B cell (primary cell): ENCODE measurements at regions not wholly inside any gene's neighbourhood (a gene's known extent, or its start where the extent isn't known, plus 50 kb on each side); places are given as distances from the start of the nearest gene placed in this dataset.

ENCODE experiments used
- ATAC-seq: fragments of 200-7000 bp; cut with Tn5 transposase; one replicate; pipeline ENCODE4 v1.10.0; 2021; ENCODE audit warnings: low read depth, mild to moderate bottlenecking, moderate number of reproducible peaks, moderate library complexity
- CTCF ChIA-PET: fragments of 350-600 bp; sonication (Branson Sonifier 250); formaldehyde crosslinking; loops from one replicate; lab custom pipeline; 2021; ENCODE audit warnings: antibody characterized with exemption, inconsistent platforms; lab: Charles Lee
- POLR2A ChIA-PET: fragments of 350-600 bp; sonication (Branson Sonifier 250); formaldehyde crosslinking; loops from one replicate; lab custom pipeline; 2021; ENCODE audit warnings: antibody characterized with exemption; lab: Charles Lee
- DNase-seq: peaks from one replicate; pipeline ENCODE4 v3.0.0; 2013
- H2AFZ ChIP-seq: 2 replicates; pipeline ENCODE4 v1.6.1; 2012; ENCODE audit warnings: mild to moderate bottlenecking, low read depth, low read length; ENCODE audit not compliant: insufficient read depth, poor library complexity, severe bottlenecking
- H3K27ac ChIP-seq, 2 donors: 1 replicate in 1 of 2; 2 replicates in 1 of 2; pipeline ENCODE4 v1.5.1; 2012 to 2013; ENCODE audit warnings: low read length in 2 of 2, mild to moderate bottlenecking in 2 of 2, moderate library complexity in 1 of 2
- H3K27me3 ChIP-seq, 4 experiments: fragments of 200-600 bp in 1 of 4; sonication (generic) in 1 of 4; replicated peaks in 1 of 4; 1 replicate in 2 of 4; 2 replicates in 2 of 4; pipeline versions ENCODE4 v1.6.1 to v1.7.0; 2013 to 2016; ENCODE audit warnings: low read length in 3 of 4, mild to moderate bottlenecking in 2 of 4, mixed read lengths in 1 of 4, moderate library complexity in 1 of 4; ENCODE audit not compliant: insufficient read depth in 4 of 4, control insufficient read depth in 3 of 4; ENCODE audit errors: control extremely low read depth in 1 of 4
- H3K36me3 ChIP-seq, 2 experiments: replicated peaks in 1 of 2; 1 replicate in 1 of 2; 2 replicates in 1 of 2; pipeline versions ENCODE4 v1.6.1 to v1.7.1; 2013; ENCODE audit warnings: low read length in 1 of 2; ENCODE audit not compliant: insufficient read depth in 2 of 2, control insufficient read depth in 1 of 2; ENCODE audit errors: control extremely low read depth in 1 of 2, extremely low read depth in 1 of 2
- H3K4me1 ChIP-seq, 2 donors: fragments of 200-600 bp in 1 of 2; sonication (generic) in 1 of 2; 1 replicate in 1 of 2; 2 replicates in 1 of 2; pipeline versions ENCODE4 v1.5.1 to v1.6.1; 2013 to 2017; ENCODE audit warnings: low read length in 2 of 2; ENCODE audit not compliant: control insufficient read depth in 2 of 2, insufficient read depth in 2 of 2
- H3K4me2 ChIP-seq: replicated peaks from 2 replicates; pipeline ENCODE3; 2012; ENCODE audit warnings: mild to moderate bottlenecking, low read depth, low read length; ENCODE audit not compliant: poor library complexity, severe bottlenecking
- H3K4me3 ChIP-seq, 5 experiments: fragments of 200-600 bp in 1 of 5; sonication (generic) in 1 of 5; 1 replicate in 3 of 5; 2 replicates in 2 of 5; pipeline versions ENCODE4 v1.5.1 to v1.7.0; 2011 to 2016; ENCODE audit warnings: low read length in 4 of 5, mild to moderate bottlenecking in 4 of 5, low read depth in 2 of 5, control low read depth in 1 of 5, moderate library complexity in 1 of 5; ENCODE audit not compliant: insufficient read depth in 1 of 5; ENCODE audit errors: control extremely low read depth in 1 of 5, extremely low read depth in 1 of 5
- H3K79me2 ChIP-seq: fragments of 200-600 bp; sonication (generic); one replicate; pipeline ENCODE4 v1.6.0; 2016; ENCODE audit warnings: low read length; ENCODE audit not compliant: control insufficient read depth, insufficient read depth
- H3K9ac ChIP-seq: fragments of 200-600 bp; sonication (generic); 2 replicates; pipeline ENCODE4 v1.6.1; 2017; ENCODE audit warnings: mild to moderate bottlenecking, low read length, moderate library complexity
- H3K9me3 ChIP-seq, 3 donors: one replicate each; pipeline versions ENCODE4 v1.6.1 to v1.7.1; 2013; ENCODE audit warnings: low read length in 2 of 3; ENCODE audit not compliant: control insufficient read depth in 2 of 3, insufficient read depth in 1 of 3; ENCODE audit errors: control extremely low read depth in 1 of 3
- H4K20me1 ChIP-seq: 2 replicates; pipeline ENCODE4 v1.6.0; 2012; ENCODE audit warnings: mild to moderate bottlenecking, low read length; ENCODE audit not compliant: insufficient read depth, control insufficient read depth, poor library complexity, severe bottlenecking
- H3K27ac Mint-ChIP-seq: one replicate; pipeline ENCODE4 v1.8.0; 2021; ENCODE audit warnings: mixed read lengths
- H3K27me3 Mint-ChIP-seq: one replicate; pipeline ENCODE4 v1.8.0; 2021; ENCODE audit warnings: mixed read lengths
- H3K4me1 Mint-ChIP-seq: one replicate; pipeline ENCODE4 v1.8.0; 2021; ENCODE audit warnings: mixed read lengths
- H3K4me3 Mint-ChIP-seq: one replicate; pipeline ENCODE4 v1.8.0; 2021; ENCODE audit warnings: mixed read lengths
- H3K9me3 Mint-ChIP-seq: one replicate; pipeline ENCODE4 v1.8.0; 2022; ENCODE audit warnings: mixed read lengths; ENCODE audit not compliant: insufficient read depth
- EZH2 ChIP-seq: IDR thresholded peaks from 2 replicates; pipeline ENCODE4 v1.6.1; 2012; ENCODE audit warnings: borderline replicate concordance, low read depth, mild to moderate bottlenecking, moderate library complexity, low read length; ENCODE audit not compliant: insufficient read depth, poor library complexity, severe bottlenecking
- WGBS: methylation state at CpG from one replicate; pipeline ENCODE4 v1.1.5; 2013; ENCODE audit warnings: missing lambda C conversion rate; ENCODE audit not compliant: insufficient coverage; 5-methylcytosine and 5-hydroxymethylcytosine counted together
- intact Hi-C: fragments of 100-400 bp; cut with micrococcal nuclease; formaldehyde crosslinking; loops from one replicate; pipeline ENCODE4 v1.10.0; 2022
- TF ChIP-seq, protein P1 (sequence below): fragments of 200-600 bp; IDR thresholded peaks from one replicate; pipeline ENCODE4 v1.8.0; 2022; ENCODE audit warnings: antibody characterized with exemption, mild to moderate bottlenecking

DNA sequence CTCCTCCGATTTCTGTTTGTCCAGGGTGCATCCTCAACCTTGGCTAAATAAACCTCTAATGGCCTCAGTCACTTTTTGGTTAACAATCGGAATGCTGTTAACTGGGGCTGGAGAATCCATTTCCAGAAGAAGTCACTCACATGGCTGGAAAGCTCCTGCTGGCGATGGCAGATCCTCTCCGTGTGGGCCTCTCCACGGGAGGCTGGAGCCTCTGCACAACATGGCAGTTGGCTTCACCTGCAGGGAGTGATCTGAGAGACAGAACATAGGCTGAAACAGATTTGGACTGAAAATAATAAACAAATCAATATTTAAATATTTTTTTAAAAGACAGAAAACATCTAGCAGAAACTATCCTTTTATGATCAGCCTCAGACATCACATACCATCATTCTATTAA, 66.8 kb upstream of the FICD start:
- intact Hi-C loops, result no loop called here
- POLR2A ChIA-PET, result no interaction called here
- CTCF ChIA-PET, result no interaction called here
- Histone ChIP-seq H3K4me2 (no peak overlapping the region), H3K4me3 (no peak overlapping the region), H4K20me1 (no peaks in the 10 kb centered on the region), H3K27me3 (peaks cover 0 to 13% (median 5%) of the 10 kb centered on the region in 4 experiments), H3K9ac (no peak overlapping the region), H3K36me3 (no peaks in the 10 kb centered on the region), H3K9me3 (no peaks in the 10 kb centered on the region), H3K27ac (no peak overlapping the region), H2AFZ (no peak overlapping the region), H3K79me2 (no peaks in the 10 kb centered on the region), H3K4me1 (no peaks in the 10 kb centered on the region)
- no peak for ATAC-seq
- TF ChIP-seq, protein P1, sequence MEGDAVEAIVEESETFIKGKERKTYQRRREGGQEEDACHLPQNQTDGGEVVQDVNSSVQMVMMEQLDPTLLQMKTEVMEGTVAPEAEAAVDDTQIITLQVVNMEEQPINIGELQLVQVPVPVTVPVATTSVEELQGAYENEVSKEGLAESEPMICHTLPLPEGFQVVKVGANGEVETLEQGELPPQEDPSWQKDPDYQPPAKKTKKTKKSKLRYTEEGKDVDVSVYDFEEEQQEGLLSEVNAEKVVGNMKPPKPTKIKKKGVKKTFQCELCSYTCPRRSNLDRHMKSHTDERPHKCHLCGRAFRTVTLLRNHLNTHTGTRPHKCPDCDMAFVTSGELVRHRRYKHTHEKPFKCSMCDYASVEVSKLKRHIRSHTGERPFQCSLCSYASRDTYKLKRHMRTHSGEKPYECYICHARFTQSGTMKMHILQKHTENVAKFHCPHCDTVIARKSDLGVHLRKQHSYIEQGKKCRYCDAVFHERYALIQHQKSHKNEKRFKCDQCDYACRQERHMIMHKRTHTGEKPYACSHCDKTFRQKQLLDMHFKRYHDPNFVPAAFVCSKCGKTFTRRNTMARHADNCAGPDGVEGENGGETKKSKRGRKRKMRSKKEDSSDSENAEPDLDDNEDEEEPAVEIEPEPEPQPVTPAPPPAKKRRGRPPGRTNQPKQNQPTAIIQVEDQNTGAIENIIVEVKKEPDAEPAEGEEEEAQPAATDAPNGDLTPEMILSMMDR, result no peak
- no peak for TF ChIP-seq EZH2
- no peak overlapping the region for H3K4me3 Mint-ChIP-seq
- DNase-seq, result no peak
- no peaks in the 10 kb centered on the region for H3K9me3 Mint-ChIP-seq
- H3K27me3 Mint-ChIP-seq, result peaks cover 40% of the 10 kb centered on the region
- H3K4me1 Mint-ChIP-seq, result no peaks in the 10 kb centered on the region
- WGBS, result 92% methylated on average over 5 of the region's 5 CpGs
- no peak overlapping the region for H3K27ac Mint-ChIP-seq

DNA sequence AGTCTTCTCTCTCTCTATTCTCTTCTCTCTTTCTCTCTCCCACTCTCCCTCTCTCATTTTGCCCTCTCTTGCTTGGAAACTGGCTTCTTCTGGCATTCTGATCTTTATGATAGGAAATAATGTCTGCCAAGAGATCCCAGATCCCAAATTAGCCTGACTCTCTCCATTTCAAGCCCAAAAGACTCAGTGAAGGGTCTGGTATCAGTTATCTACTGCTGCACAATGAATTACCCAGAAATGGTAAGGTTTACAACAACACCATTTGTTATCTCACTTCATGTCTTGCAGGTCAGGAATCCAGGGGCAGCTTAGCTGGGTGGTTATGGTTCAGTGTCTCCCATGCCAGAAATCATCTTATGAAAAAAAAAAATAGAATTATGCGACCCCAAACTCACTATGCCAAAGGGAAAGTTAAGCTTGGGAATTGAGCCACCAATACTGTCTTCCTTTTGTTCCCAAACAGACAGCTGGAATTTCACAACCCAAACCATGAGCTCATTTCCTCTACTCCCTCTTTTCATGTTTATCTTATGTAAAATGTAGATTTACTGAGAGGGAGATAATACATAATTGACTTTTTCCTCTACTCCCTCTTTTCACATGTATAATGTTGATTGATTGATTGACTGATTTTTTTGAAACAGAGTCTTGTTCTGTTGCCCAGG, 67.8 kb upstream of the FICD start:
- Histone ChIP-seq H3K4me2 (no peak overlapping the region), H2AFZ (no peak overlapping the region), H3K27me3 (peaks cover 0 to 8% (median 5%) of the 10 kb centered on the region in 4 experiments), H3K9ac (no peak overlapping the region), H3K36me3 (no peaks in the 10 kb centered on the region), H3K4me1 (no peaks in the 10 kb centered on the region), H3K4me3 (no peak overlapping the region), H4K20me1 (no peaks in the 10 kb centered on the region), H3K9me3 (no peaks in the 10 kb centered on the region), H3K79me2 (no peaks in the 10 kb centered on the region), H3K27ac (no peak overlapping the region)
- Mint-ChIP-seq H3K4me3 (no peak overlapping the region), H3K27ac (no peak overlapping the region), H3K9me3 (no peaks in the 10 kb centered on the region), H3K4me1 (no peaks in the 10 kb centered on the region), H3K27me3 (peaks cover 36% of the 10 kb centered on the region)
- TF ChIP-seq EZH2, result no peak
- TF ChIP-seq, protein P1, result no peak
- no peak for DNase-seq
- ChIA-PET CTCF (no interaction called here), POLR2A (no interaction called here)
- WGBS, result 83% methylated on average over 1 of the region's 1 CpG
- intact Hi-C loops, result no loop called here
- ATAC-seq, result no peak
